ENCODE measurements at regions not wholly inside any gene's neighbourhood (a gene's known extent, or its start where the extent isn't known, plus 50 kb on each side); places are given as distances from the start of the nearest gene placed in this dataset.
A peak's percentile ranks its signal among the peaks of the same experiment; 100 is the strongest.

GRCh38 chr18:51401912-51402311, 204.4 kb upstream of the MEX3C start:
- no peak for DNase-seq

- no peak for DNase-seq
These were observed 207.1 kb upstream of the MEX3C start for GRCh38 chr18:51404620-51405019.

GRCh38 chr18:51405683-51406477, 208.4 kb upstream of the MEX3C start:
- DNase-seq: no peak

GRCh38 chr18:51417643-51418483, 220.4 kb upstream of the MEX3C start:
- DNase-seq: no peak

GRCh38 chr18:51425475-51425874, 228.0 kb upstream of the MEX3C start:
- no peak for DNase-seq

GRCh38 chr18:51425889-51426288, 228.4 kb upstream of the MEX3C start:
- no peak for DNase-seq

GRCh38 chr18:51426996-51427395, 229.5 kb upstream of the MEX3C start:
- no peak for DNase-seq

- no peak for DNase-seq
These were observed 232.2 kb upstream of the MEX3C start for GRCh38 chr18:51429644-51430043.

- DNase-seq: no peak
These were observed 233.1 kb upstream of the MEX3C start for GRCh38 chr18:51430538-51430937.

- DNase-seq: no peak
These were observed 235.8 kb upstream of the MEX3C start for GRCh38 chr18:51433296-51433695.

GRCh38 chr18:51433881-51434280, 236.4 kb upstream of the MEX3C start:
- DNase-seq: no peak

GRCh38 chr18:51437280-51438271, 240.1 kb upstream of the MEX3C start:
- no peak for DNase-seq

GRCh38 chr18:51438797-51439350, 241.4 kb upstream of the MEX3C start:
- DNase-seq: no peak

- no peak for DNase-seq
These were observed 244.5 kb upstream of the MEX3C start for GRCh38 chr18:51442012-51442411.

- DNase-seq: no peak
These were observed 249.2 kb upstream of the MEX3C start for GRCh38 chr18:51446571-51447210.

- DNase-seq: peak; percentile 69
These were observed 250.2 kb upstream of the MEX3C start for GRCh38 chr18:51447351-51448342.

GRCh38 chr18:51448949-51449348, 251.5 kb upstream of the MEX3C start:
- DNase-seq: no peak

GRCh38 chr18:51453594-51453993, 256.1 kb upstream of the MEX3C start:
- DNase-seq: no peak

- DNase-seq: no peak
These were observed 261.4 kb upstream of the MEX3C start for GRCh38 chr18:51458861-51459260.

- DNase-seq: no peak
These were observed 264.5 kb upstream of the MEX3C start for GRCh38 chr18:51461956-51462355.

Data from midbrain (tissue), 1 donor.